ENCODE measurements at regions not wholly inside any gene's neighbourhood (a gene's known extent, or its start where the extent isn't known, plus 50 kb on each side); places are given as distances from the start of the nearest gene placed in this dataset.

- CTCF ChIA-PET = no interaction called here
These were observed 99.1 kb downstream of the UNCX start for GRCh38 chr7:1331561-1332467.

GRCh38 chr7:1336509-1336908 lies 103.8 kb downstream of the UNCX start:
- DNase-seq (ENCODE audit: extremely low spot score) = no peak
- no peak for TF ChIP-seq CTCF (IDR thresholded peaks at IDR 0.05; ENCODE audit: control extremely low read depth, extremely low read depth, low read depth, missing control alignments)
- ChIA-PET CTCF (no interaction called here), POLR2A (no interaction called here)

More at GRCh38 chr7:1331561-1332467, 99.1 kb downstream of the UNCX start:
- no peak for TF ChIP-seq CTCF (IDR thresholded peaks at IDR 0.05; ENCODE audit: control extremely low read depth, extremely low read depth, low read depth, missing control alignments)
- no peak for DNase-seq (ENCODE audit: extremely low spot score)
- POLR2A ChIA-PET = no interaction called here

DNA sequence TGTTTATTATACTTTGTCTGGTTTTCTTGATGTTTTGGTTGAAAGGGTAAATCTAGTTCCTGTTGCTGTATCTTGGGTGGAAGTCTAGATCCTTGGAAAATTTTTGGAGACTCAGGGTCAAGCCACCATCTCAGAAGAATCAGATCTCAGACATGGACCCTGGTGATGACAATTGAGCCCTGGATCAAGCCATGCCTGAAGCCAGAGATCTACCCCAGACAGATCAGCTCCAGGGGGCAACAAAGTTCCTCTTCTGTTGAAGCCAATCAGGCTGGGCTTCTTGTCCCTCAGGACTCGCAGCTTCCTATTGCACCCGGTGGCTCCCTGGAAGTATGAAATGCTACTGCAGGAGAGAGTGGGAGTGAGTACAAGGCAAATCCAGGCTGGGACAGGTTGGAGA lies 106.9 kb downstream of the UNCX start:
- POLR2A ChIA-PET = no interaction called here
- no peak for TF ChIP-seq CTCF (IDR thresholded peaks at IDR 0.05; ENCODE audit: control extremely low read depth, extremely low read depth, low read depth, missing control alignments)
- DNase-seq (ENCODE audit: extremely low spot score) = no peak
- CTCF ChIA-PET = no interaction called here

GRCh38 chr7:1340031-1340430 lies 107.4 kb downstream of the UNCX start:
- CTCF ChIA-PET = no interaction called here
- no peak for DNase-seq (ENCODE audit: extremely low spot score)
- POLR2A ChIA-PET = no interaction called here
- TF ChIP-seq CTCF (IDR thresholded peaks at IDR 0.05; ENCODE audit: control extremely low read depth, extremely low read depth, low read depth, missing control alignments) = no peak

- ChIA-PET CTCF (no interaction called here), POLR2A (no interaction called here)
- TF ChIP-seq CTCF (IDR thresholded peaks at IDR 0.05; ENCODE audit: control extremely low read depth, extremely low read depth, low read depth, missing control alignments) = no peak
- DNase-seq (ENCODE audit: extremely low spot score) = no peak
These were observed 108.0 kb downstream of the UNCX start for GRCh38 chr7:1340461-1341360.

GRCh38 chr7:1341361-1342089 lies 108.9 kb downstream of the UNCX start:
- ChIA-PET POLR2A (no interaction called here), CTCF (no interaction called here)
- no peak for TF ChIP-seq CTCF (IDR thresholded peaks at IDR 0.05; ENCODE audit: control extremely low read depth, extremely low read depth, low read depth, missing control alignments)
- DNase-seq (ENCODE audit: extremely low spot score) = no peak

All from GM10248 (cell line).